Sigmoid colon (tissue), 4 donors: ENCODE measurements at regions not wholly inside any gene's neighbourhood (a gene's known extent, or its start where the extent isn't known, plus 50 kb on each side); places are given as distances from the start of the nearest gene placed in this dataset.

Source experiments
- POLR2A ChIP-seq, 2 donors: fragments of 450-650 bp; IDR thresholded peaks; one replicate each; pipeline ENCODE4 v1.6.1; 2016; ENCODE audit warnings: antibody characterized with exemption in 2 of 2, mild to moderate bottlenecking in 2 of 2, moderate library complexity in 2 of 2
- POLR2AphosphoS5 ChIP-seq, 4 donors: sonication (generic); formaldehyde crosslinking; IDR thresholded peaks; one replicate each; pipeline ENCODE4 v1.6.1; 2017; ENCODE audit warnings: antibody characterized with exemption in 4 of 4
- TF ChIP-seq, protein P1 (sequence below), 4 experiments: fragments of 450-650 bp in 3 of 4; fragments of 200-600 bp in 1 of 4; IDR thresholded peaks; one replicate each; pipeline ENCODE4 v1.5.1; 2016 to 2019; ENCODE audit warnings: antibody characterized with exemption in 4 of 4, mild to moderate bottlenecking in 3 of 4, moderate library complexity in 2 of 4

DNA sequence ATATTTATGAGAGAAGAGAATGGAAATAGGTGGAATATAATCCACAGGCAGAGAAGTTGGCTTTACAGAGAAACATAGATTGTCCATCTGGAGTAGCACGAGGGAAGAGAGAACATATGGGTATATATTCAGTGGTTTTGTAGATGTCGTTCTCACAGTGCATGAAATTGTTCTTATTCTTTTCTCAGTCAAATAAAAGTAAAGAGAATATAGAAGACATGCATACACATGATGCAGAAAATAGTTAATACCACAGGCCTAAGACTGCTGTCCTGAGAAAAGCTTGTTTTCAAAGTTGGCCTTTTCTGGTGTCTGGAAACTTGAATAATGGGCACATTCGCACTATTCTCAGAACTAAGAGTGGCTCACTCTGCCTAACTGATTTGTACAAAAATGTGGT, 378.1 kb downstream of the GABRG1 start:
- TF ChIP-seq, protein P1, sequence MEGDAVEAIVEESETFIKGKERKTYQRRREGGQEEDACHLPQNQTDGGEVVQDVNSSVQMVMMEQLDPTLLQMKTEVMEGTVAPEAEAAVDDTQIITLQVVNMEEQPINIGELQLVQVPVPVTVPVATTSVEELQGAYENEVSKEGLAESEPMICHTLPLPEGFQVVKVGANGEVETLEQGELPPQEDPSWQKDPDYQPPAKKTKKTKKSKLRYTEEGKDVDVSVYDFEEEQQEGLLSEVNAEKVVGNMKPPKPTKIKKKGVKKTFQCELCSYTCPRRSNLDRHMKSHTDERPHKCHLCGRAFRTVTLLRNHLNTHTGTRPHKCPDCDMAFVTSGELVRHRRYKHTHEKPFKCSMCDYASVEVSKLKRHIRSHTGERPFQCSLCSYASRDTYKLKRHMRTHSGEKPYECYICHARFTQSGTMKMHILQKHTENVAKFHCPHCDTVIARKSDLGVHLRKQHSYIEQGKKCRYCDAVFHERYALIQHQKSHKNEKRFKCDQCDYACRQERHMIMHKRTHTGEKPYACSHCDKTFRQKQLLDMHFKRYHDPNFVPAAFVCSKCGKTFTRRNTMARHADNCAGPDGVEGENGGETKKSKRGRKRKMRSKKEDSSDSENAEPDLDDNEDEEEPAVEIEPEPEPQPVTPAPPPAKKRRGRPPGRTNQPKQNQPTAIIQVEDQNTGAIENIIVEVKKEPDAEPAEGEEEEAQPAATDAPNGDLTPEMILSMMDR (IDR thresholded peaks at IDR 0.05), result no peak
- TF ChIP-seq POLR2AphosphoS5 (IDR thresholded peaks at IDR 0.05) (no peak), POLR2A (IDR thresholded peaks at IDR 0.05) (no peak)
